ENCODE measurements at regions not wholly inside any gene's neighbourhood (a gene's known extent, or its start where the extent isn't known, plus 50 kb on each side); places are given as distances from the start of the nearest gene placed in this dataset.

GRCh38 chr13:26813321-26813979, 52.9 kb upstream of the GPR12 start:
- TF ChIP-seq POLR2A (IDR thresholded peaks at IDR 0.05; ENCODE audit: low read depth, low read length) = no peak
- no peak for TF ChIP-seq POLR2AphosphoS5 (IDR thresholded peaks at IDR 0.05; ENCODE audit: low read depth, low read length)
- TF ChIP-seq PAX5 (IDR thresholded peaks at IDR 0.05; ENCODE audit: insufficient read depth, low read length, severe bottlenecking) = no peak
- TF ChIP-seq SPI1 (IDR thresholded peaks at IDR 0.05; ENCODE audit: low read depth, low read length) = no peak
- TF ChIP-seq TAF1 (IDR thresholded peaks at IDR 0.05; ENCODE audit: low read depth, low read length) = no peak
- TF ChIP-seq POU2F2 (IDR thresholded peaks at IDR 0.05; ENCODE audit: low read depth, low read length) = no peak
